ENCODE measurements at regions not wholly inside any gene's neighbourhood (a gene's known extent, or its start where the extent isn't known, plus 50 kb on each side); places are given as distances from the start of the nearest gene placed in this dataset.

DNA sequence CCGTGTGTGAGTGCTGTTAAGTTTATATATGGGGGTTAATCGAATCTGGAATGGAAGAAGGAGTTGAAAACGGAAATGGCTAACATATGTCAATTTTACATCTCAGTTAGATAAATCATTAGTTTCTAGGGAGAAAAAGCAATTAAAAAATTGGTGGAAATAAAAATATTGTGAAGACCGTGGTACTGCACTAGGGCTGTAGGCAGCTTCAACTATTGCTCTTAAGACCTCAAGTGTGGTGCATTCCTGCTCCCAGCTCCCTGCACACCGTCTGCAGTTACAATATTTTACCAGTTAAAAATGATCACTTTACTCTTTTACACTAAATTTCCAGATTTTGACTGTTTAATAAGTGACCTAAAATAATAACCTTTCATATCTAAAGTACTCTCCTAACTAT, 977.3 kb upstream of the POU3F3 start:
- H3K9me3 ChIP-seq (ENCODE audit: insufficient read depth, low read length), result no peaks in the 10 kb centered on the region
- H3K27ac ChIP-seq (ENCODE audit: low read depth, low read length), result no peak overlapping the region
- TF ChIP-seq, protein P1, sequence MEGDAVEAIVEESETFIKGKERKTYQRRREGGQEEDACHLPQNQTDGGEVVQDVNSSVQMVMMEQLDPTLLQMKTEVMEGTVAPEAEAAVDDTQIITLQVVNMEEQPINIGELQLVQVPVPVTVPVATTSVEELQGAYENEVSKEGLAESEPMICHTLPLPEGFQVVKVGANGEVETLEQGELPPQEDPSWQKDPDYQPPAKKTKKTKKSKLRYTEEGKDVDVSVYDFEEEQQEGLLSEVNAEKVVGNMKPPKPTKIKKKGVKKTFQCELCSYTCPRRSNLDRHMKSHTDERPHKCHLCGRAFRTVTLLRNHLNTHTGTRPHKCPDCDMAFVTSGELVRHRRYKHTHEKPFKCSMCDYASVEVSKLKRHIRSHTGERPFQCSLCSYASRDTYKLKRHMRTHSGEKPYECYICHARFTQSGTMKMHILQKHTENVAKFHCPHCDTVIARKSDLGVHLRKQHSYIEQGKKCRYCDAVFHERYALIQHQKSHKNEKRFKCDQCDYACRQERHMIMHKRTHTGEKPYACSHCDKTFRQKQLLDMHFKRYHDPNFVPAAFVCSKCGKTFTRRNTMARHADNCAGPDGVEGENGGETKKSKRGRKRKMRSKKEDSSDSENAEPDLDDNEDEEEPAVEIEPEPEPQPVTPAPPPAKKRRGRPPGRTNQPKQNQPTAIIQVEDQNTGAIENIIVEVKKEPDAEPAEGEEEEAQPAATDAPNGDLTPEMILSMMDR (IDR thresholded peaks at IDR 0.05; ENCODE audit: insufficient read depth, low read length, poor library complexity, severe bottlenecking), result no peak
- TF ChIP-seq EZH2phosphoT487 (conservative IDR thresholded peaks at IDR 0.05; ENCODE audit: low read length), result no peak
- H4K20me1 ChIP-seq (ENCODE audit: low read depth, low read length), result no peaks in the 10 kb centered on the region
- H3F3A ChIP-seq (ENCODE audit: insufficient read depth), result no peaks in the 10 kb centered on the region
- H3K79me2 ChIP-seq (ENCODE audit: insufficient read depth, low read length), result no peaks in the 10 kb centered on the region
- H2AFZ ChIP-seq (ENCODE audit: low read depth, low read length, severe bottlenecking), result no peak overlapping the region
- no peak overlapping the region for H3K4me3 ChIP-seq (ENCODE audit: insufficient read depth, low read length, poor library complexity, severe bottlenecking)
- H3K9me2 ChIP-seq (replicated peaks; ENCODE audit: insufficient read depth, low read length), result no peaks in the 10 kb centered on the region
- no peaks in the 10 kb centered on the region for H3K36me3 ChIP-seq (ENCODE audit: low read length)
- no peak overlapping the region for H3K9ac ChIP-seq (ENCODE audit: low read length)
- no peak overlapping the region for H3K4me2 ChIP-seq (ENCODE audit: low read depth, low read length, poor library complexity, severe bottlenecking)
- H3K27me3 ChIP-seq (ENCODE audit: low read length), result no peaks in the 10 kb centered on the region; the same call in 1 of the 2 replicates

DNA sequence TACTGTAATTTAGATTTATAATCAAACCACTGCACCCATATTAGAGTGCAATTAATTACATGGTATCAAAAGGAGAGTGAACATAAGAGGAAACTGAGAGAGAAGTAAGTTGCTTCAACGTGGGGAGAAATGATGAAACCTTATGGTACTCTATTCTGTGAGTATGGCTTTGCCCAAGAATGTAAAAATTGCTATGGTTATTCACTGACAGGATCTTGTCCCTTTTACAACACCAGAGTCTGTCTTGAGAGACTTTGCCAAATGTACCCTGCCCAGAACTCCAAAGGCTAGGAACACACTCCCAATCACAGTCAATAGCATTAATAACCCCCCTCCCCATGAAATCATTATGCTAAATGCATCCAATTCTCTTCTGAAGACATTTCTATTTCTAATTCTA, 974.8 kb upstream of the POU3F3 start:
- no peaks in the 10 kb centered on the region for H3K36me3 ChIP-seq (ENCODE audit: low read length)
- no peak overlapping the region for H3K9ac ChIP-seq (ENCODE audit: low read length)
- H3K27ac ChIP-seq (ENCODE audit: low read depth, low read length), result no peak overlapping the region
- no peaks in the 10 kb centered on the region for H3K79me2 ChIP-seq (ENCODE audit: insufficient read depth, low read length)
- H3K4me2 ChIP-seq (ENCODE audit: low read depth, low read length, poor library complexity, severe bottlenecking), result no peak overlapping the region
- H3K4me3 ChIP-seq (ENCODE audit: insufficient read depth, low read length, poor library complexity, severe bottlenecking), result no peak overlapping the region
- TF ChIP-seq EZH2phosphoT487 (conservative IDR thresholded peaks at IDR 0.05; ENCODE audit: low read length), result no peak
- TF ChIP-seq, protein P1 (IDR thresholded peaks at IDR 0.05; ENCODE audit: insufficient read depth, low read length, poor library complexity, severe bottlenecking), result no peak
- no peaks in the 10 kb centered on the region; the same call in 1 of the 2 replicates for H3K27me3 ChIP-seq (ENCODE audit: low read length)
- no peaks in the 10 kb centered on the region for H4K20me1 ChIP-seq (ENCODE audit: low read depth, low read length)
- H2AFZ ChIP-seq (ENCODE audit: low read depth, low read length, severe bottlenecking), result no peak overlapping the region
- H3K9me2 ChIP-seq (replicated peaks; ENCODE audit: insufficient read depth, low read length), result no peaks in the 10 kb centered on the region
- no peaks in the 10 kb centered on the region for H3F3A ChIP-seq (ENCODE audit: insufficient read depth)
- H3K9me3 ChIP-seq (ENCODE audit: insufficient read depth, low read length), result no peaks in the 10 kb centered on the region

DNA sequence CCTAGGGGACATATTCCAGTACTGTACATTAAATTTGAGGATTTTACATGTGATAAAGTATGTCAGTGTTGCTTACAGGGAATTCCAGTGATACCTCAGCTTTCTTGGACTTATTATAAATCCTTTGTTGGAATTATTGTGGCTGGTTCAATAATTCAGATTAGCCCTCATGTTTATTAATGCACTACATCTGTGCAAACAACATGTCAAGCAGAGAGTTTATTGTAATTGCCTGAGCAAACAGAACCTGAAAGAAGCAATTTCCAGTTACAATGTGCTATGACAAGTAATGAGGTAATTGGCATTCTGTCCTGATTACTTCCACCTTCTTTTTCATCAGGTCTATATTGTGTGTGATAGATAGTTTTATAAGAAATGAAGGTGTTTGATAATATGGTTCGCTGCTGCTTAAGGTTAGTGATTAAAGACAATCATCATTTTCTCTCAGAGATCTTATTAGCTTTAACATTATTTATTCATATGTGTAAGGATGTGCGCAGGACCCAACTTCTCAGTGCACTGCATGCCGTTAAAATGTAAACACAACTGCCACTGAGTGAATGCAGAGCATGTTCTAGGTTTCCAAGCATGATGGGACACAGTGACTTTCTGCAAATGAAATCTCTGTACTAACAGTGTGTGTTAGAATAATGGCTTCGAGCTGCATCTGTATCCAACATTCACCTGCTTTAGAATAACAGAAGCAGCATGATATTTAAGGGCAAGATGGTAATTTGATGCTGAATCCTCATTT, 973.7 kb upstream of the POU3F3 start:
- Histone ChIP-seq H3K4me2 (ENCODE audit: low read depth, low read length, poor library complexity, severe bottlenecking) (no peak overlapping the region), H2AFZ (ENCODE audit: low read depth, low read length, severe bottlenecking) (no peak overlapping the region), H3K9me3 (ENCODE audit: insufficient read depth, low read length) (no peaks in the 10 kb centered on the region), H3K9ac (ENCODE audit: low read length) (no peak overlapping the region), H4K20me1 (ENCODE audit: low read depth, low read length) (no peaks in the 10 kb centered on the region), H3K27me3 (ENCODE audit: low read length) (no peaks in the 10 kb centered on the region; the same call in 1 of the 2 replicates), H3K27ac (ENCODE audit: low read depth, low read length) (no peak overlapping the region), H3K79me2 (ENCODE audit: insufficient read depth, low read length) (no peaks in the 10 kb centered on the region), H3K36me3 (ENCODE audit: low read length) (no peaks in the 10 kb centered on the region), H3K9me2 (replicated peaks; ENCODE audit: insufficient read depth, low read length) (no peaks in the 10 kb centered on the region), H3F3A (ENCODE audit: insufficient read depth) (no peaks in the 10 kb centered on the region), H3K4me3 (ENCODE audit: insufficient read depth, low read length, poor library complexity, severe bottlenecking) (no peak overlapping the region)
- TF ChIP-seq, protein P1 (IDR thresholded peaks at IDR 0.05; ENCODE audit: insufficient read depth, low read length, poor library complexity, severe bottlenecking), result no peak
- no peak for TF ChIP-seq EZH2phosphoT487 (conservative IDR thresholded peaks at IDR 0.05; ENCODE audit: low read length)
